HG03565 (cell line): ENCODE measurements at regions not wholly inside any gene's neighbourhood (a gene's known extent, or its start where the extent isn't known, plus 50 kb on each side); places are given as distances from the start of the nearest gene placed in this dataset.

ENCODE experiments used
- ATAC-seq: cut with Tn5 transposase; IDR thresholded peaks from one replicate; pipeline ENCODE4 v1.9.1; 2021; ENCODE audit warnings: mild to moderate bottlenecking, moderate library complexity; ENCODE audit not compliant: unreplicated experiment

GRCh38 chr3:110711130-110711832, 360.3 kb upstream of the NECTIN3 start:
- ATAC-seq, result no peak

GRCh38 chr3:110711851-110712516, 359.6 kb upstream of the NECTIN3 start:
- ATAC-seq, result no peak

GRCh38 chr3:110727056-110727455, 344.6 kb upstream of the NECTIN3 start:
- ATAC-seq, result no peak

GRCh38 chr3:110731148-110731547, 340.5 kb upstream of the NECTIN3 start:
- ATAC-seq, result no peak

- no peak for ATAC-seq
Observed at GRCh38 chr3:110732420-110732819, 339.2 kb upstream of the NECTIN3 start.

GRCh38 chr3:110733045-110733444, 338.6 kb upstream of the NECTIN3 start:
- no peak for ATAC-seq

GRCh38 chr3:110734524-110734923, 337.1 kb upstream of the NECTIN3 start:
- no peak for ATAC-seq

GRCh38 chr3:110736332-110736731, 335.3 kb upstream of the NECTIN3 start:
- peak; percentile 96 for ATAC-seq

- ATAC-seq, result no peak
Observed at GRCh38 chr3:110738531-110738930, 333.1 kb upstream of the NECTIN3 start.

- no peak for ATAC-seq
Observed at GRCh38 chr3:110741891-110742290, 329.7 kb upstream of the NECTIN3 start.

- ATAC-seq, result no peak
Observed at GRCh38 chr3:110743202-110743601, 328.4 kb upstream of the NECTIN3 start.

GRCh38 chr3:110743984-110744383, 327.6 kb upstream of the NECTIN3 start:
- ATAC-seq, result no peak

- no peak for ATAC-seq
Observed at GRCh38 chr3:110744723-110745122, 326.9 kb upstream of the NECTIN3 start.

- ATAC-seq, result no peak
Observed at GRCh38 chr3:110749006-110749405, 322.6 kb upstream of the NECTIN3 start.

GRCh38 chr3:110750201-110750600, 321.4 kb upstream of the NECTIN3 start:
- no peak for ATAC-seq

GRCh38 chr3:110752307-110752706, 319.3 kb upstream of the NECTIN3 start:
- no peak for ATAC-seq

GRCh38 chr3:110753516-110753915, 318.1 kb upstream of the NECTIN3 start:
- no peak for ATAC-seq

- ATAC-seq, result no peak
Observed at GRCh38 chr3:110754212-110754916, 317.3 kb upstream of the NECTIN3 start.

GRCh38 chr3:110755345-110755744, 316.3 kb upstream of the NECTIN3 start:
- ATAC-seq, result no peak

- ATAC-seq, result no peak
Observed at GRCh38 chr3:110756705-110757104, 314.9 kb upstream of the NECTIN3 start.

GRCh38 chr3:110758208-110758607, 313.4 kb upstream of the NECTIN3 start:
- ATAC-seq, result no peak

- ATAC-seq, result no peak
Observed at GRCh38 chr3:110767156-110767555, 304.5 kb upstream of the NECTIN3 start.
